ENCODE measurements at regions not wholly inside any gene's neighbourhood (a gene's known extent, or its start where the extent isn't known, plus 50 kb on each side); places are given as distances from the start of the nearest gene placed in this dataset.
A peak's percentile ranks its signal among the peaks of the same experiment; 100 is the strongest.
"Not testable (repeated sequence)": the region's sequence is repeated elsewhere in the genome, so short reads cannot be mapped to it uniquely, and the experiment has no call there.

- no peak for TF ChIP-seq CTCF (IDR thresholded peaks at IDR 0.05; ENCODE audit: insufficient read depth in 1 of 2, low read depth in 1 of 2, low read length in 1 of 2, severe bottlenecking in 1 of 2, unreplicated experiment in 1 of 2)
- POLR2A ChIA-PET, result interaction anchor here (0.5 to 3.3 kb wide), 15 partner anchors 10 to 1724 kb away, joined by 3 to 51 read pairs (median 7); partner anchors contain the start of gene OR2B2
Observed at GRCh38 chr6:26187981-26188635, 100.9 kb downstream of the HFE start.

GRCh38 chr6:26191512-26191911, 104.3 kb downstream of the HFE start:
- H3K9me3 ChIP-seq; DNase-seq; H3K36me3 ChIP-seq (ENCODE audit: control insufficient read depth, insufficient read depth, low read length); H3K9me3 Mint-ChIP-seq (ENCODE audit: unreplicated experiment); H3K4me3 Mint-ChIP-seq (ENCODE audit: unreplicated experiment); H3K27ac Mint-ChIP-seq (ENCODE audit: unreplicated experiment); H3K27me3 Mint-ChIP-seq (ENCODE audit: insufficient read depth, unreplicated experiment); intact Hi-C loops (cut with micrococcal nuclease; ENCODE audit: unreplicated experiment); BruUV-seq (replicated peaks); H3K27me3 ChIP-seq (replicated peaks; ENCODE audit: control insufficient read depth, insufficient read depth, low read length); H3K4me3 ChIP-seq (ENCODE audit: low read depth, low read length): not testable (repeated sequence)
- H3K4me1 ChIP-seq, result peaks cover 14% of the 10 kb centered on the region
- Mint-ChIP-seq H3K36me3 (ENCODE audit: insufficient read depth, unreplicated experiment) (peaks cover 61% of the 10 kb centered on the region), H3K4me1 (ENCODE audit: low read depth, unreplicated experiment) (peaks cover 29% of the 10 kb centered on the region)
- CTCF ChIA-PET, result interaction anchor here (0.6 kb wide), 1 partner anchor 153 kb away, joined by 3 read pairs; no protein-coding TSS in a partner anchor
- POLR2A ChIA-PET, result interaction anchor here (0.6 kb wide), 1 partner anchor 25 kb away, joined by 3 read pairs; a partner anchor contains a TSS

More at GRCh38 chr6:26187981-26188635, 100.9 kb downstream of the HFE start:
- Mint-ChIP-seq H3K36me3 (ENCODE audit: insufficient read depth, unreplicated experiment) (peaks cover 46% of the 10 kb centered on the region), H3K9me3 (ENCODE audit: unreplicated experiment) (no peaks in the 10 kb centered on the region), H3K4me3 (ENCODE audit: unreplicated experiment) (peak overlapping the region; percentile 83), H3K27me3 (ENCODE audit: insufficient read depth, unreplicated experiment) (no peaks in the 10 kb centered on the region), H3K27ac (ENCODE audit: unreplicated experiment) (peak overlapping the region; percentile 98), H3K4me1 (ENCODE audit: low read depth, unreplicated experiment) (peaks cover 24% of the 10 kb centered on the region)
- CTCF ChIA-PET, result interaction anchor here (1.3 kb wide), 1 partner anchor 16 kb away, joined by 4 read pairs; no protein-coding TSS in a partner anchor
- peak; percentile 42 to 56 for DNase-seq
- no peaks in the 10 kb centered on the region for H3K9me3 ChIP-seq
- BruUV-seq (replicated peaks), result no TSS peak
- intact Hi-C loops (cut with micrococcal nuclease; ENCODE audit: unreplicated experiment), result loop anchor here (1.0 to 2.0 kb wide), 2 partner anchors 16 to 29 kb away; a partner anchor contains a TSS
- H3K36me3 ChIP-seq (ENCODE audit: control insufficient read depth, insufficient read depth, low read length), result no peaks in the 10 kb centered on the region
- peaks cover 14% of the 10 kb centered on the region for H3K4me1 ChIP-seq
- peak overlapping the region; percentile 84 for H3K4me3 ChIP-seq (ENCODE audit: low read depth, low read length)
- H3K27me3 ChIP-seq (replicated peaks; ENCODE audit: control insufficient read depth, insufficient read depth, low read length), result no peaks in the 10 kb centered on the region

GRCh38 chr6:26193467-26194328, 106.5 kb downstream of the HFE start:
- H3K27me3 Mint-ChIP-seq (ENCODE audit: insufficient read depth, unreplicated experiment), result no peaks in the 10 kb centered on the region
- no peak for DNase-seq
- H3K36me3 ChIP-seq (ENCODE audit: control insufficient read depth, insufficient read depth, low read length), result no peaks in the 10 kb centered on the region
- ChIA-PET CTCF (no interaction called here), POLR2A (interaction anchor here (0.9 to 7.6 kb wide), 5 partner anchors 23 to 1614 kb away, joined by 3 to 115 read pairs (median 3); a partner anchor contains a TSS)
- H3K27ac Mint-ChIP-seq (ENCODE audit: unreplicated experiment), result peak overlapping the region; percentile 99
- TF ChIP-seq CTCF (IDR thresholded peaks at IDR 0.05; ENCODE audit: insufficient read depth in 1 of 2, low read depth in 1 of 2, low read length in 1 of 2, severe bottlenecking in 1 of 2, unreplicated experiment in 1 of 2), result no peak
- H3K9me3 ChIP-seq, result no peaks in the 10 kb centered on the region
- H3K4me3 ChIP-seq (ENCODE audit: low read depth, low read length), result no peak overlapping the region
- peaks cover 71% of the 10 kb centered on the region for H3K36me3 Mint-ChIP-seq (ENCODE audit: insufficient read depth, unreplicated experiment)
- H3K9me3 Mint-ChIP-seq (ENCODE audit: unreplicated experiment), result no peaks in the 10 kb centered on the region
- peaks cover 20% of the 10 kb centered on the region for H3K4me1 Mint-ChIP-seq (ENCODE audit: low read depth, unreplicated experiment)
- H3K4me1 ChIP-seq, result peaks cover 10% of the 10 kb centered on the region
- no peaks in the 10 kb centered on the region for H3K27me3 ChIP-seq (replicated peaks; ENCODE audit: control insufficient read depth, insufficient read depth, low read length)
- intact Hi-C loops (cut with micrococcal nuclease; ENCODE audit: unreplicated experiment), result no loop called here
- peak overlapping the region; percentile 87 for H3K4me3 Mint-ChIP-seq (ENCODE audit: unreplicated experiment)
- BruUV-seq (replicated peaks), result no TSS peak

Data from Caco-2 (cell line).